ENCODE measurements at regions not wholly inside any gene's neighbourhood (a gene's known extent, or its start where the extent isn't known, plus 50 kb on each side); places are given as distances from the start of the nearest gene placed in this dataset.

- H3F3A ChIP-seq (ENCODE audit: insufficient read depth): no peaks in the 10 kb centered on the region
- H3K9me3 ChIP-seq (ENCODE audit: insufficient read depth, low read length): no peaks in the 10 kb centered on the region
- H4K20me1 ChIP-seq (ENCODE audit: low read depth, low read length): no peaks in the 10 kb centered on the region
- H3K4me2 ChIP-seq (ENCODE audit: low read depth, low read length, poor library complexity, severe bottlenecking): no peak overlapping the region
- no peak overlapping the region for H3K4me3 ChIP-seq (ENCODE audit: insufficient read depth, low read length, poor library complexity, severe bottlenecking)
- H3K27me3 ChIP-seq (ENCODE audit: low read length): no peaks in the 10 kb centered on the region
- H3K9ac ChIP-seq (ENCODE audit: low read length): no peak overlapping the region
- 0 out of 2 replicates have a peak, but pooled peaks cover 4% of the 10 kb centered on the region for H3K9me2 ChIP-seq (replicated peaks; ENCODE audit: insufficient read depth, low read length)
- no peak for TF ChIP-seq EZH2phosphoT487 (conservative IDR thresholded peaks at IDR 0.05; ENCODE audit: low read length)
- TF ChIP-seq, protein P1, sequence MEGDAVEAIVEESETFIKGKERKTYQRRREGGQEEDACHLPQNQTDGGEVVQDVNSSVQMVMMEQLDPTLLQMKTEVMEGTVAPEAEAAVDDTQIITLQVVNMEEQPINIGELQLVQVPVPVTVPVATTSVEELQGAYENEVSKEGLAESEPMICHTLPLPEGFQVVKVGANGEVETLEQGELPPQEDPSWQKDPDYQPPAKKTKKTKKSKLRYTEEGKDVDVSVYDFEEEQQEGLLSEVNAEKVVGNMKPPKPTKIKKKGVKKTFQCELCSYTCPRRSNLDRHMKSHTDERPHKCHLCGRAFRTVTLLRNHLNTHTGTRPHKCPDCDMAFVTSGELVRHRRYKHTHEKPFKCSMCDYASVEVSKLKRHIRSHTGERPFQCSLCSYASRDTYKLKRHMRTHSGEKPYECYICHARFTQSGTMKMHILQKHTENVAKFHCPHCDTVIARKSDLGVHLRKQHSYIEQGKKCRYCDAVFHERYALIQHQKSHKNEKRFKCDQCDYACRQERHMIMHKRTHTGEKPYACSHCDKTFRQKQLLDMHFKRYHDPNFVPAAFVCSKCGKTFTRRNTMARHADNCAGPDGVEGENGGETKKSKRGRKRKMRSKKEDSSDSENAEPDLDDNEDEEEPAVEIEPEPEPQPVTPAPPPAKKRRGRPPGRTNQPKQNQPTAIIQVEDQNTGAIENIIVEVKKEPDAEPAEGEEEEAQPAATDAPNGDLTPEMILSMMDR (IDR thresholded peaks at IDR 0.05; ENCODE audit: insufficient read depth, low read length, poor library complexity, severe bottlenecking): no peak
- no peaks in the 10 kb centered on the region for H3K79me2 ChIP-seq (ENCODE audit: insufficient read depth, low read length)
- no peaks in the 10 kb centered on the region for H3K36me3 ChIP-seq (ENCODE audit: low read length)
- H2AFZ ChIP-seq (ENCODE audit: low read depth, low read length, severe bottlenecking): no peak overlapping the region
- H3K27ac ChIP-seq (ENCODE audit: low read depth, low read length): no peak overlapping the region
These were observed 173.2 kb downstream of the GAS1 start for GRCh38 chr9:86774116-86774515.

DNA sequence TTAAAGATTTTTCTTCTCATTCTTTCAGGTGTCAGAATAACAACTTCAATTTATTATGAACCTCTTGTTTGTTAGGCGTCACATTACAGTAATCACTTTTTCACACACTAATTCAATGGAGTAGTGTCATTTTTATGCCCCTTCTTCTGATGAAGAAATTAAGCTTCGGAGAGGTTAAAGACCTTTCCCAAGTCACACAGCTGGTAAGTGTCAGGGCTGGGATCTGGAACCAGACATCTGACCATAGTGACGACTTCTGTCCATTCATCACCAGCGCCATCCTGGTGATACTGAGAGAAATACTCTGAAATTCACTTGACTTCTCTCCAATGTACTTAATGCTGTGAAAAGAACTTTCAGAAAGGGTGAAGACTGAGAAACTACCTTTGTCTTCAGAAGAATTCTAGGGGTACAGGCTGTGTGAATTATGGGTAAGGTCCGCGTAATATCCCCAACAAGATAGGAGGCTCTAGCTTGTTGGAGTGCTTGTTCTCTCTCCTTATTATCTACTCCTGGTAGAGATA is 173.8 kb downstream of the GAS1 start:
- no peak overlapping the region for H3K4me3 ChIP-seq (ENCODE audit: insufficient read depth, low read length, poor library complexity, severe bottlenecking)
- no peaks in the 10 kb centered on the region for H3F3A ChIP-seq (ENCODE audit: insufficient read depth)
- H3K79me2 ChIP-seq (ENCODE audit: insufficient read depth, low read length): no peaks in the 10 kb centered on the region
- TF ChIP-seq, protein P1 (IDR thresholded peaks at IDR 0.05; ENCODE audit: insufficient read depth, low read length, poor library complexity, severe bottlenecking): no peak
- TF ChIP-seq EZH2phosphoT487 (conservative IDR thresholded peaks at IDR 0.05; ENCODE audit: low read length): no peak
- no peaks in the 10 kb centered on the region for H3K36me3 ChIP-seq (ENCODE audit: low read length)
- no peaks in the 10 kb centered on the region for H3K9me3 ChIP-seq (ENCODE audit: insufficient read depth, low read length)
- H3K27ac ChIP-seq (ENCODE audit: low read depth, low read length): no peak overlapping the region
- no peaks in the 10 kb centered on the region for H3K27me3 ChIP-seq (ENCODE audit: low read length)
- H4K20me1 ChIP-seq (ENCODE audit: low read depth, low read length): no peaks in the 10 kb centered on the region
- no peak overlapping the region for H2AFZ ChIP-seq (ENCODE audit: low read depth, low read length, severe bottlenecking)
- no peak overlapping the region for H3K9ac ChIP-seq (ENCODE audit: low read length)
- H3K4me2 ChIP-seq (ENCODE audit: low read depth, low read length, poor library complexity, severe bottlenecking): no peak overlapping the region
- H3K9me2 ChIP-seq (replicated peaks; ENCODE audit: insufficient read depth, low read length): 0 out of 2 replicates have a peak, but pooled peaks cover 4% of the 10 kb centered on the region

- H3K4me2 ChIP-seq (ENCODE audit: low read depth, low read length, poor library complexity, severe bottlenecking): no peak overlapping the region
- no peaks in the 10 kb centered on the region for H4K20me1 ChIP-seq (ENCODE audit: low read depth, low read length)
- H3K27ac ChIP-seq (ENCODE audit: low read depth, low read length): no peak overlapping the region
- 0 out of 2 replicates have a peak, but pooled peaks cover 4% of the 10 kb centered on the region for H3K9me2 ChIP-seq (replicated peaks; ENCODE audit: insufficient read depth, low read length)
- TF ChIP-seq, protein P1 (IDR thresholded peaks at IDR 0.05; ENCODE audit: insufficient read depth, low read length, poor library complexity, severe bottlenecking): no peak
- no peak for TF ChIP-seq EZH2phosphoT487 (conservative IDR thresholded peaks at IDR 0.05; ENCODE audit: low read length)
- no peaks in the 10 kb centered on the region for H3F3A ChIP-seq (ENCODE audit: insufficient read depth)
- no peaks in the 10 kb centered on the region for H3K27me3 ChIP-seq (ENCODE audit: low read length)
- H3K9me3 ChIP-seq (ENCODE audit: insufficient read depth, low read length): no peaks in the 10 kb centered on the region
- no peak overlapping the region for H3K9ac ChIP-seq (ENCODE audit: low read length)
- no peak overlapping the region for H2AFZ ChIP-seq (ENCODE audit: low read depth, low read length, severe bottlenecking)
- H3K4me3 ChIP-seq (ENCODE audit: insufficient read depth, low read length, poor library complexity, severe bottlenecking): no peak overlapping the region
- H3K79me2 ChIP-seq (ENCODE audit: insufficient read depth, low read length): no peaks in the 10 kb centered on the region
- no peaks in the 10 kb centered on the region for H3K36me3 ChIP-seq (ENCODE audit: low read length)
These were observed 174.7 kb downstream of the GAS1 start for GRCh38 chr9:86772635-86772993.
